Testis (tissue), 2 donors: ENCODE measurements at regions not wholly inside any gene's neighbourhood (a gene's known extent, or its start where the extent isn't known, plus 50 kb on each side); places are given as distances from the start of the nearest gene placed in this dataset.

Experiments used
- POLR2A ChIP-seq: fragments of 450-650 bp; IDR thresholded peaks from one replicate; pipeline ENCODE4 v1.6.1; 2017; ENCODE audit warnings: antibody characterized with exemption, mild to moderate bottlenecking, moderate library complexity
- TF ChIP-seq, protein P1 (sequence below), 3 experiments: fragments of 450-650 bp in 2 of 3; fragments of 200-600 bp in 1 of 3; sonication (generic) in 1 of 3; IDR thresholded peaks; one replicate each; pipeline ENCODE4 v1.5.1; 2016 to 2019; ENCODE audit warnings: antibody characterized with exemption in 3 of 3, mild to moderate bottlenecking in 2 of 3, moderate library complexity in 1 of 3

DNA sequence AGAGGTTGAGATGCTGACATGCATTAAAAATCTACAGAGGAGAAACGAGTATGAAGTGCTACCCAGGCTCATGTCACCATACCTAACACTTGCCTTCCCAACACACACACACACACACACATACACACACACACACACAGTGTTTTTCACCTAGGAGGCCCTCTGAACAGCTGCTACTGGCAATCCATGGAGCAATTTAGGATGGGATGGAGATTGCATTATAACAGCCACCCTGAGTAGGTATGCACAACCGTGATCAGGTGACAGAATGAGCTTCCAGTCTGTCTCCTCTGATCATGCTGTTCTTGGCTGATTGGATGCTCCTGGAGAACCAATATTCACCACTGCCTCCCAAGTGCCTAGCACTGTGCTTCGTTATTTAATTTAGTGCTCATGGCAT is 528.5 kb upstream of the CDH5 start:
- TF ChIP-seq, protein P1, sequence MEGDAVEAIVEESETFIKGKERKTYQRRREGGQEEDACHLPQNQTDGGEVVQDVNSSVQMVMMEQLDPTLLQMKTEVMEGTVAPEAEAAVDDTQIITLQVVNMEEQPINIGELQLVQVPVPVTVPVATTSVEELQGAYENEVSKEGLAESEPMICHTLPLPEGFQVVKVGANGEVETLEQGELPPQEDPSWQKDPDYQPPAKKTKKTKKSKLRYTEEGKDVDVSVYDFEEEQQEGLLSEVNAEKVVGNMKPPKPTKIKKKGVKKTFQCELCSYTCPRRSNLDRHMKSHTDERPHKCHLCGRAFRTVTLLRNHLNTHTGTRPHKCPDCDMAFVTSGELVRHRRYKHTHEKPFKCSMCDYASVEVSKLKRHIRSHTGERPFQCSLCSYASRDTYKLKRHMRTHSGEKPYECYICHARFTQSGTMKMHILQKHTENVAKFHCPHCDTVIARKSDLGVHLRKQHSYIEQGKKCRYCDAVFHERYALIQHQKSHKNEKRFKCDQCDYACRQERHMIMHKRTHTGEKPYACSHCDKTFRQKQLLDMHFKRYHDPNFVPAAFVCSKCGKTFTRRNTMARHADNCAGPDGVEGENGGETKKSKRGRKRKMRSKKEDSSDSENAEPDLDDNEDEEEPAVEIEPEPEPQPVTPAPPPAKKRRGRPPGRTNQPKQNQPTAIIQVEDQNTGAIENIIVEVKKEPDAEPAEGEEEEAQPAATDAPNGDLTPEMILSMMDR (IDR thresholded peaks at IDR 0.05) = no peak
- no peak for TF ChIP-seq POLR2A
